Neural progenitor cell (in vitro differentiated cells): ENCODE measurements at regions not wholly inside any gene's neighbourhood (a gene's known extent, or its start where the extent isn't known, plus 50 kb on each side); places are given as distances from the start of the nearest gene placed in this dataset.
"Not testable (repeated sequence)": the region's sequence is repeated elsewhere in the genome, so short reads cannot be mapped to it uniquely, and the experiment has no call there.

Source experiments
- CTCF ChIP-seq: fragments of 200-600 bp; sonication (generic); IDR thresholded peaks from 2 replicates; pipeline ENCODE4 v1.5.1; 2017; ENCODE audit warnings: antibody characterized with exemption, mild to moderate bottlenecking
- EZH2 ChIP-seq: fragments of 200-600 bp; sonication (generic); IDR thresholded peaks from 2 replicates; pipeline ENCODE4 v1.6.1; 2017; ENCODE audit warnings: antibody characterized with exemption, mild to moderate bottlenecking, moderate library complexity
- EZH2phosphoT487 ChIP-seq: fragments of 200-600 bp; sonication (generic); IDR thresholded peaks from 2 replicates; pipeline ENCODE4 v1.6.1; 2017; ENCODE audit warnings: antibody characterized with exemption

DNA sequence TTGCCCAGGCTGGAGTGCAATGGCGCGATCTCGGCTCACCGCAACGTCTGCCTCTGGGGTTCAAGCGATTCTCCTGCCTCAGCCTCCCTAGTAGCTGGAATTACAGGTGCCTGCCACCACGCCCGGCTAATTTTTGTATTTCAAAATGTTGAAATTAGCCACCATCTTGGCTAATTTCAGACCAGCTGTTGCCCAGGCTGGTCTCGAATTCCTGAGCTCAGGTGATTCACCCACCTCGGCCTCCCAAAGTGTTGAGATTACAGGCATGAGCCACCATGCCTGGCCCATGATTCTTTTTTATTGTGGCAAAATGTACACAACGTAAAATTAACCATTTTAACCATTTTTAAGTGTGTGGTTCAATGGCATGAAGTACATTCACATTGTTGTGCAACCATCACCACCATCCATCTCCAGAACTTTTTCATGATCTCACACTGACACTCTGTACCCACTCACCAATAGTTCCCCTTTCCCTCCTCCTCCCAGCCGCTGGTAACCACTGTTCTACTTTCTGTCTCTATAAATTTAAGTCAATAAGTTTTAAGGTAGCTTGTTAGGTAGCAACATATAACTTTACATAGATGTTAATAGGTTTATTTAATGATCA lies 54.0 kb upstream of the RBM47 start:
- not testable (repeated sequence) for TF ChIP-seq CTCF, EZH2, EZH2phosphoT487
